ENCODE measurements at regions not wholly inside any gene's neighbourhood (a gene's known extent, or its start where the extent isn't known, plus 50 kb on each side); places are given as distances from the start of the nearest gene placed in this dataset.

DNA sequence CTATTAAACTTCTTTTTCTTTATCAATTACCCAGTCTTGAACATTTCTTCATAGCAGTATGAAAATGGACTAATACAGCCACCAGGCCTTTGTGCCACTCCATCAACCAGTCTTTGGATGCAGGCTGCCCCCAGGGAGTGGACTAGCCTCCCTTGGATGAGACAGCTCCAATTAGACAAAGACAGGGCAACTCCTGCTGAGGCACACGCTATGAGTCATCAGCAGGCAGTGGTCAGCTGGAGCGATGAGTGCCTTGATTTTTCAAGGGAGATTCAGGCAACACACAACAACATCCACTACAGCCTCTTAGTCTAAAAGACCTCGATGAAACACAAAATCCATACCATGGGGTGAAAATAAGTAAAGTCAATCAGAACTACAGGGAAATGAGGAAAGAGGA lies 160.1 kb downstream of the ARRDC4 start:
- no peak for FAIRE-seq
- Histone ChIP-seq H3K36me3 (no peaks in the 10 kb centered on the region), H3K27ac (no peak overlapping the region), H3K27me3 (no peaks in the 10 kb centered on the region), H3K9me3 (no peaks in the 10 kb centered on the region), H3K4me1 (no peaks in the 10 kb centered on the region), H3K4me3 (no peak overlapping the region)
- no peak for DNase-seq
- 68 to 86% methylated on average over 3 of the region's 3 CpGs for WGBS, 2 donors
- ATAC-seq = no peak
- TF ChIP-seq, protein P1, sequence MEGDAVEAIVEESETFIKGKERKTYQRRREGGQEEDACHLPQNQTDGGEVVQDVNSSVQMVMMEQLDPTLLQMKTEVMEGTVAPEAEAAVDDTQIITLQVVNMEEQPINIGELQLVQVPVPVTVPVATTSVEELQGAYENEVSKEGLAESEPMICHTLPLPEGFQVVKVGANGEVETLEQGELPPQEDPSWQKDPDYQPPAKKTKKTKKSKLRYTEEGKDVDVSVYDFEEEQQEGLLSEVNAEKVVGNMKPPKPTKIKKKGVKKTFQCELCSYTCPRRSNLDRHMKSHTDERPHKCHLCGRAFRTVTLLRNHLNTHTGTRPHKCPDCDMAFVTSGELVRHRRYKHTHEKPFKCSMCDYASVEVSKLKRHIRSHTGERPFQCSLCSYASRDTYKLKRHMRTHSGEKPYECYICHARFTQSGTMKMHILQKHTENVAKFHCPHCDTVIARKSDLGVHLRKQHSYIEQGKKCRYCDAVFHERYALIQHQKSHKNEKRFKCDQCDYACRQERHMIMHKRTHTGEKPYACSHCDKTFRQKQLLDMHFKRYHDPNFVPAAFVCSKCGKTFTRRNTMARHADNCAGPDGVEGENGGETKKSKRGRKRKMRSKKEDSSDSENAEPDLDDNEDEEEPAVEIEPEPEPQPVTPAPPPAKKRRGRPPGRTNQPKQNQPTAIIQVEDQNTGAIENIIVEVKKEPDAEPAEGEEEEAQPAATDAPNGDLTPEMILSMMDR (IDR thresholded peaks at IDR 0.05) = no peak
- intact Hi-C loops (cut with DNase I) = no loop called here

DNA sequence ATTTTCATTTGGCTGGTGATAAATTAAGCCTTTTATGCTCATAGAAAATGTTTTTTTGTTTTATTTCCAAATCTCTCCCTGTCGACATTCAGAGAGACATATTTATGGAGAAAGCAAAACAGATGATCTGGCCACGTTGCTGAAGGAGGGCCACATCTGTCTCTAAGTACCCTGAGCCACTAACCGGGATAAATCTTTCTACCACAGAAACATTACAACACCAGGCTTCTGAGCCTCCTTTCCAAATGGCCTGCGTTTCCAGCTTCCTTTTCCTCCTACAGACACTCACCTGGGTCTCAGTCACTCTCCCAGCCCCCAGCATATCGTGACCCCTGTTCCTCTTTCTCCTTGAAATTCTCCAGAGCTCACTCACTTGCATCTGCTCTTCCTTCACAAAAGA lies 161.0 kb downstream of the ARRDC4 start:
- WGBS, 2 donors = 43 to 54% methylated on average over 5 of the region's 5 CpGs
- Histone ChIP-seq H3K9me3 (no peaks in the 10 kb centered on the region), H3K36me3 (no peaks in the 10 kb centered on the region), H3K4me3 (no peak overlapping the region), H3K27me3 (no peaks in the 10 kb centered on the region), H3K4me1 (no peaks in the 10 kb centered on the region), H3K27ac (no peak overlapping the region)
- ATAC-seq (no peak), FAIRE-seq (no peak), DNase-seq (no peak)
- TF ChIP-seq, protein P1 (IDR thresholded peaks at IDR 0.05) = no peak
- intact Hi-C loops (cut with DNase I) = no loop called here

DNA sequence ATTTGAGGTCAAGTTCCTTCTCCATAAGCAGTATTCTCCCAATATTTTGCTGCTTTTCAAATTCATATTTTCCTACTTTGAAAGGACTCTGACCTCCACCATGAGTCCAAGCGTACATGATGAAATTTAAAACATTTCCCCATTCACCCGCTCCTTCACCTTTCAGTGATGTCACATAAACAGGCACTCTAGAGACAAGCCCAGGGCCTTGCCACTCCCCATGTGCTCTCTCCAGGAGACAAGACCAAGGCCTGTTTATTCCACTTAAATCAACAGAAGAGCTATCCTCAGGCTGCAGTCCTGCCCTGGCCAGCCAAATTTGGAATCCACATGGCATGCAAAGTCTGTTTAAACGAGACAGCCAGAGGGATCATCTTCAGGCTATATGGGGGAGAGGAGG lies 161.5 kb downstream of the ARRDC4 start:
- Histone ChIP-seq H3K9me3 (no peaks in the 10 kb centered on the region), H3K4me1 (no peaks in the 10 kb centered on the region), H3K27ac (no peak overlapping the region), H3K27me3 (no peaks in the 10 kb centered on the region), H3K36me3 (no peaks in the 10 kb centered on the region), H3K4me3 (no peak overlapping the region)
- WGBS, 2 donors = 70% methylated on average over 3 of the region's 3 CpGs
- FAIRE-seq (no peak), ATAC-seq (no peak), DNase-seq (no peak)
- TF ChIP-seq, protein P1 (IDR thresholded peaks at IDR 0.05) = no peak
- intact Hi-C loops (cut with DNase I) = no loop called here

DNA sequence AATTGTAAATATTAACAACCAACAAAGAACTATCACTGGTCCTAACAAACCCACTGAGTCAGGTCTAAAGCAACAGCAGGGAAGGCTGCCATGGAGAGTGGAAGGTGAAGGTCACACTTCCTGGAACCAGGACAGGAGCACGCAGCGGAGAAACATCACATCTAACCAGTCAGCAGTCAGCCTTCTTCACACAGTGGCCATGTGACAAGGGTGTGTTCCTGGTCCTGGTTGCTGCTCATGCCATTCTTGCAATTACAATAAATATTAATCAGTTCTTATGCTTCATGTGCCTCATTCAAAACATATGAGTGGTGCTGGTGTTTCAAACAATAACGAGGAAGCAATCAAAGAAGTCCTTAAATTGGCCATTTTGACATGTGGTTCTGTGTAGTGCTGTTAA lies 162.8 kb downstream of the ARRDC4 start:
- Histone ChIP-seq H3K36me3 (no peaks in the 10 kb centered on the region), H3K4me1 (no peaks in the 10 kb centered on the region), H3K9me3 (no peaks in the 10 kb centered on the region), H3K27me3 (no peaks in the 10 kb centered on the region), H3K4me3 (no peak overlapping the region), H3K27ac (no peak overlapping the region)
- 33 to 44% methylated on average over 3 of the region's 3 CpGs for WGBS, 2 donors
- intact Hi-C loops (cut with DNase I) = no loop called here
- TF ChIP-seq, protein P1 (IDR thresholded peaks at IDR 0.05) = no peak
- DNase-seq (no peak), FAIRE-seq (no peak), ATAC-seq (no peak)

DNA sequence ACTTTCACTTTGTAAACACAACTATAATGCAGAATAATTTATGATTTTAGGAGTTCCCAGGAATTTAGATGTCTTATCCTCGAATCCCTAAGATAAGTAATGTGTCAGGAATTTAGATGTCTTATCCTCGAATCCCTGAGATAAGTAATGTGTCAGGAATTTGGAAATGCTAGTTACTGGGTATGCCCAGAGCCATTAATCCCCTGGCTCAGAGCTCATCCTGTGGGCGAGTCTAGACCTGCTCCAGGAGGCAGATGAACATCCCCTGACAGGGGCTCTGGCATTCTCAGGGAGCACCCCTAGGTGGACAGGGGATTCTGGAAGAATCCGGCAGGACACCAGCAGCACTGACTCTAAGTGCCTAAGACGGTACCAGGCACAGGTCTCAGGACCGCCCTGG lies 163.3 kb downstream of the ARRDC4 start:
- no peak overlapping the region for H3K4me3 ChIP-seq
- no peaks in the 10 kb centered on the region for H3K36me3 ChIP-seq
- intact Hi-C loops (cut with DNase I) = no loop called here
- FAIRE-seq = no peak
- no peaks in the 10 kb centered on the region for H3K27me3 ChIP-seq
- no peaks in the 10 kb centered on the region for H3K9me3 ChIP-seq
- H3K27ac ChIP-seq = no peak overlapping the region
- H3K4me1 ChIP-seq = no peaks in the 10 kb centered on the region
- WGBS, 2 donors = 55 to 67% methylated on average over 6 of the region's 6 CpGs
- ATAC-seq = no peak
- TF ChIP-seq, protein P1 (IDR thresholded peaks at IDR 0.05) = no peak
- no peak for DNase-seq
